ENCODE measurements at regions not wholly inside any gene's neighbourhood (a gene's known extent, or its start where the extent isn't known, plus 50 kb on each side); places are given as distances from the start of the nearest gene placed in this dataset.

DNA sequence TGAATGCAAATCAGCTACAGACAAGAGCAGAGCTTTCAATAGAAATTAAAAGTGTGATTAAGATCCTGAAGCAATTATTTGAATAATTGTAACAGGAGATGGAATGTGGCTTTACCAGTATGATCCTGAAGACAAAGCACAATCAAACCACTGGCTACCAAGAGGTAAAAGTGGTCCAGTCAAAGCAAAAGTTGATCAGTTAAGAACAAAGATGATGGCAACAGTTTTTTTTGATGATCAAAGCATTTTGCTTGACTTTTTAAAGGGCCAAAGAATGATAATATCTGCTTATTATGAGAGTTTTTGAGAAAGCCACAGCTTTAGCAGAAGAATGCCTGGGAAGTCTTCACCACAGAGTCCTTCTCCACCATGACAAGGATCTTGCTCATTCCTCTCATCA lies 409.2 kb downstream of the CSNK1G3 start:
- no peak for TF ChIP-seq ZFP30 (CRISPR knock-in tag; IDR thresholded peaks at IDR 0.05)
- TF ChIP-seq, protein P1, sequence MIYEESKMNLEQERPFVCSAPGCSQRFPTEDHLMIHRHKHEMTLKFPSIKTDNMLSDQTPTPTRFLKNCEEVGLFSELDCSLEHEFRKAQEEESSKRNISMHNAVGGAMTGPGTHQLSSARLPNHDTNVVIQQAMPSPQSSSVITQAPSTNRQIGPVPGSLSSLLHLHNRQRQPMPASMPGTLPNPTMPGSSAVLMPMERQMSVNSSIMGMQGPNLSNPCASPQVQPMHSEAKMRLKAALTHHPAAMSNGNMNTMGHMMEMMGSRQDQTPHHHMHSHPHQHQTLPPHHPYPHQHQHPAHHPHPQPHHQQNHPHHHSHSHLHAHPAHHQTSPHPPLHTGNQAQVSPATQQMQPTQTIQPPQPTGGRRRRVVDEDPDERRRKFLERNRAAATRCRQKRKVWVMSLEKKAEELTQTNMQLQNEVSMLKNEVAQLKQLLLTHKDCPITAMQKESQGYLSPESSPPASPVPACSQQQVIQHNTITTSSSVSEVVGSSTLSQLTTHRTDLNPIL (CRISPR knock-in tag; IDR thresholded peaks at IDR 0.05; ENCODE audit: low read depth), result no peak
- no peak for TF ChIP-seq TCF4 (CRISPR knock-in tag; IDR thresholded peaks at IDR 0.05; ENCODE audit: borderline replicate concordance)
- TF ChIP-seq, protein P2, sequence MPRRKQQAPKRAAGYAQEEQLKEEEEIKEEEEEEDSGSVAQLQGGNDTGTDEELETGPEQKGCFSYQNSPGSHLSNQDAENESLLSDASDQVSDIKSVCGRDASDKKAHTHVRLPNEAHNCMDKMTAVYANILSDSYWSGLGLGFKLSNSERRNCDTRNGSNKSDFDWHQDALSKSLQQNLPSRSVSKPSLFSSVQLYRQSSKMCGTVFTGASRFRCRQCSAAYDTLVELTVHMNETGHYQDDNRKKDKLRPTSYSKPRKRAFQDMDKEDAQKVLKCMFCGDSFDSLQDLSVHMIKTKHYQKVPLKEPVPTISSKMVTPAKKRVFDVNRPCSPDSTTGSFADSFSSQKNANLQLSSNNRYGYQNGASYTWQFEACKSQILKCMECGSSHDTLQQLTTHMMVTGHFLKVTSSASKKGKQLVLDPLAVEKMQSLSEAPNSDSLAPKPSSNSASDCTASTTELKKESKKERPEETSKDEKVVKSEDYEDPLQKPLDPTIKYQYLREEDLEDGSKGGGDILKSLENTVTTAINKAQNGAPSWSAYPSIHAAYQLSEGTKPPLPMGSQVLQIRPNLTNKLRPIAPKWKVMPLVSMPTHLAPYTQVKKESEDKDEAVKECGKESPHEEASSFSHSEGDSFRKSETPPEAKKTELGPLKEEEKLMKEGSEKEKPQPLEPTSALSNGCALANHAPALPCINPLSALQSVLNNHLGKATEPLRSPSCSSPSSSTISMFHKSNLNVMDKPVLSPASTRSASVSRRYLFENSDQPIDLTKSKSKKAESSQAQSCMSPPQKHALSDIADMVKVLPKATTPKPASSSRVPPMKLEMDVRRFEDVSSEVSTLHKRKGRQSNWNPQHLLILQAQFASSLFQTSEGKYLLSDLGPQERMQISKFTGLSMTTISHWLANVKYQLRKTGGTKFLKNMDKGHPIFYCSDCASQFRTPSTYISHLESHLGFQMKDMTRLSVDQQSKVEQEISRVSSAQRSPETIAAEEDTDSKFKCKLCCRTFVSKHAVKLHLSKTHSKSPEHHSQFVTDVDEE (CRISPR knock-in tag; IDR thresholded peaks at IDR 0.05), result no peak
- TF ChIP-seq, protein P3, sequence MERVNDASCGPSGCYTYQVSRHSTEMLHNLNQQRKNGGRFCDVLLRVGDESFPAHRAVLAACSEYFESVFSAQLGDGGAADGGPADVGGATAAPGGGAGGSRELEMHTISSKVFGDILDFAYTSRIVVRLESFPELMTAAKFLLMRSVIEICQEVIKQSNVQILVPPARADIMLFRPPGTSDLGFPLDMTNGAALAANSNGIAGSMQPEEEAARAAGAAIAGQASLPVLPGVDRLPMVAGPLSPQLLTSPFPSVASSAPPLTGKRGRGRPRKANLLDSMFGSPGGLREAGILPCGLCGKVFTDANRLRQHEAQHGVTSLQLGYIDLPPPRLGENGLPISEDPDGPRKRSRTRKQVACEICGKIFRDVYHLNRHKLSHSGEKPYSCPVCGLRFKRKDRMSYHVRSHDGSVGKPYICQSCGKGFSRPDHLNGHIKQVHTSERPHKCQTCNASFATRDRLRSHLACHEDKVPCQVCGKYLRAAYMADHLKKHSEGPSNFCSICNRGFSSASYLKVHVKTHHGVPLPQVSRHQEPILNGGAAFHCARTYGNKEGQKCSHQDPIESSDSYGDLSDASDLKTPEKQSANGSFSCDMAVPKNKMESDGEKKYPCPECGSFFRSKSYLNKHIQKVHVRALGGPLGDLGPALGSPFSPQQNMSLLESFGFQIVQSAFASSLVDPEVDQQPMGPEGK (CRISPR knock-in tag; IDR thresholded peaks at IDR 0.05; ENCODE audit: borderline replicate concordance), result no peak
- no peak for TF ChIP-seq SNAI2 (CRISPR knock-in tag; IDR thresholded peaks at IDR 0.05)
- TF ChIP-seq OSR1 (CRISPR knock-in tag; IDR thresholded peaks at IDR 0.05), result no peak
- TF ChIP-seq, protein P4, sequence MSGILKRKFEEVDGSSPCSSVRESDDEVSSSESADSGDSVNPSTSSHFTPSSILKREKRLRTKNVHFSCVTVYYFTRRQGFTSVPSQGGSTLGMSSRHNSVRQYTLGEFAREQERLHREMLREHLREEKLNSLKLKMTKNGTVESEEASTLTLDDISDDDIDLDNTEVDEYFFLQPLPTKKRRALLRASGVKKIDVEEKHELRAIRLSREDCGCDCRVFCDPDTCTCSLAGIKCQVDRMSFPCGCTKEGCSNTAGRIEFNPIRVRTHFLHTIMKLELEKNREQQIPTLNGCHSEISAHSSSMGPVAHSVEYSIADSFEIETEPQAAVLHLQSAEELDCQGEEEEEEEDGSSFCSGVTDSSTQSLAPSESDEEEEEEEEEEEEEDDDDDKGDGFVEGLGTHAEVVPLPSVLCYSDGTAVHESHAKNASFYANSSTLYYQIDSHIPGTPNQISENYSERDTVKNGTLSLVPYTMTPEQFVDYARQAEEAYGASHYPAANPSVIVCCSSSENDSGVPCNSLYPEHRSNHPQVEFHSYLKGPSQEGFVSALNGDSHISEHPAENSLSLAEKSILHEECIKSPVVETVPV (CRISPR knock-in tag; IDR thresholded peaks at IDR 0.05), result no peak
- TF ChIP-seq ZNF70 (CRISPR knock-in tag; IDR thresholded peaks at IDR 0.05), result no peak
- no peak for TF ChIP-seq ARNTL (CRISPR knock-in tag; IDR thresholded peaks at IDR 0.05; ENCODE audit: borderline replicate concordance, low read depth)
- TF ChIP-seq ZFP3 (CRISPR knock-in tag; IDR thresholded peaks at IDR 0.05), result no peak
